ENCODE measurements at regions not wholly inside any gene's neighbourhood (a gene's known extent, or its start where the extent isn't known, plus 50 kb on each side); places are given as distances from the start of the nearest gene placed in this dataset.

DNA sequence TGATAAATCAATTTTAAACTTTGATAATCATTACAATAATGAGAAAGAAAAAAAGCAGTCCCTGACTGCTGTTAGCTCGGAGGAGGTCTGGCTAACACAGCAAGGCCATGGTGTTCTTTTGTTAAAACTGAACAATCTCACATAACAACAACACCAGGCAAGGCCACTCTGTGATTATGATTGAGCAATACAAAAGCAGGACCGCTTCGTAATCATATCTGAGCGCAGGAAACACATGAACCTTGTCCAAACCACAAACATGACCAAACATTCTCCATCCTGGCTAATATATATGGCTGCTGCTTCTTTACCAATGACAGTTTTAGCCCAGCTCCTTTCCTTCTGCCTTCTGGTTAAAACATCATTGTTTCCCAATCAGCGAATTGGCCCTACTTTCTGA is 76.8 kb upstream of the DDX53 start:
- TF ChIP-seq, protein P1, sequence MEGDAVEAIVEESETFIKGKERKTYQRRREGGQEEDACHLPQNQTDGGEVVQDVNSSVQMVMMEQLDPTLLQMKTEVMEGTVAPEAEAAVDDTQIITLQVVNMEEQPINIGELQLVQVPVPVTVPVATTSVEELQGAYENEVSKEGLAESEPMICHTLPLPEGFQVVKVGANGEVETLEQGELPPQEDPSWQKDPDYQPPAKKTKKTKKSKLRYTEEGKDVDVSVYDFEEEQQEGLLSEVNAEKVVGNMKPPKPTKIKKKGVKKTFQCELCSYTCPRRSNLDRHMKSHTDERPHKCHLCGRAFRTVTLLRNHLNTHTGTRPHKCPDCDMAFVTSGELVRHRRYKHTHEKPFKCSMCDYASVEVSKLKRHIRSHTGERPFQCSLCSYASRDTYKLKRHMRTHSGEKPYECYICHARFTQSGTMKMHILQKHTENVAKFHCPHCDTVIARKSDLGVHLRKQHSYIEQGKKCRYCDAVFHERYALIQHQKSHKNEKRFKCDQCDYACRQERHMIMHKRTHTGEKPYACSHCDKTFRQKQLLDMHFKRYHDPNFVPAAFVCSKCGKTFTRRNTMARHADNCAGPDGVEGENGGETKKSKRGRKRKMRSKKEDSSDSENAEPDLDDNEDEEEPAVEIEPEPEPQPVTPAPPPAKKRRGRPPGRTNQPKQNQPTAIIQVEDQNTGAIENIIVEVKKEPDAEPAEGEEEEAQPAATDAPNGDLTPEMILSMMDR (conservative IDR thresholded peaks at IDR 0.05 in 1 of 2, IDR thresholded peaks at IDR 0.05 in 1 of 2; ENCODE audit: low read depth in 1 of 2, low read length in 2 of 2), result no peak
- no peak for TF ChIP-seq EZH2 (IDR thresholded peaks at IDR 0.05; ENCODE audit: low read length, missing control alignments)

Data from fibroblast of lung (primary cell).